HL-60 (cell line): ENCODE measurements at regions not wholly inside any gene's neighbourhood (a gene's known extent, or its start where the extent isn't known, plus 50 kb on each side); places are given as distances from the start of the nearest gene placed in this dataset.

ENCODE experiments used
- DNase-seq, 2 experiments: peaks; one replicate each; pipeline ENCODE4 v3.0.0-alpha.2; 2010 to 2020; ENCODE audit warnings: low read depth in 1 of 2, low spot score in 1 of 2
- H3K27ac ChIP-seq: fragments of 250-450 bp; sonication (Bioruptor Pico); replicated peaks from 2 replicates; pipeline ENCODE4 v1.5.1; 2020; ENCODE audit warnings: mild to moderate bottlenecking, moderate library complexity
- H3K27me3 ChIP-seq: fragments of 250-450 bp; sonication (Bioruptor Pico); 2 replicates; pipeline ENCODE4 v1.5.1; 2021; ENCODE audit warnings: mild to moderate bottlenecking, moderate library complexity; ENCODE audit not compliant: insufficient read depth, poor library complexity, severe bottlenecking
- H3K4me3 ChIP-seq: replicated peaks from 2 replicates; pipeline ENCODE4 v1.5.1; 2011; ENCODE audit warnings: mild to moderate bottlenecking, control low read depth, low read length; ENCODE audit not compliant: insufficient read depth
- GABPA ChIP-seq: IDR thresholded peaks from 2 replicates; pipeline ENCODE4 v1.6.1; 2012; ENCODE audit warnings: low read depth
- POLR2AphosphoS5 ChIP-seq: IDR thresholded peaks from 2 replicates; pipeline ENCODE4 v1.6.1; 2012; ENCODE audit warnings: low read depth
- SPI1 ChIP-seq: IDR thresholded peaks from 2 replicates; pipeline ENCODE4 v1.6.1; 2012; ENCODE audit warnings: low read depth, mild to moderate bottlenecking, borderline replicate concordance
- TF ChIP-seq, protein P1 (sequence below): IDR thresholded peaks from one replicate; pipeline ENCODE4 v1.5.1; 2011; ENCODE audit warnings: low read length, control low read depth, inconsistent platforms; ENCODE audit not compliant: insufficient read depth
- TF ChIP-seq, protein P2 (sequence below): IDR thresholded peaks from 2 replicates; pipeline ENCODE4 v1.6.1; 2012; ENCODE audit warnings: low read depth; ENCODE audit not compliant: insufficient replicate concordance

DNA sequence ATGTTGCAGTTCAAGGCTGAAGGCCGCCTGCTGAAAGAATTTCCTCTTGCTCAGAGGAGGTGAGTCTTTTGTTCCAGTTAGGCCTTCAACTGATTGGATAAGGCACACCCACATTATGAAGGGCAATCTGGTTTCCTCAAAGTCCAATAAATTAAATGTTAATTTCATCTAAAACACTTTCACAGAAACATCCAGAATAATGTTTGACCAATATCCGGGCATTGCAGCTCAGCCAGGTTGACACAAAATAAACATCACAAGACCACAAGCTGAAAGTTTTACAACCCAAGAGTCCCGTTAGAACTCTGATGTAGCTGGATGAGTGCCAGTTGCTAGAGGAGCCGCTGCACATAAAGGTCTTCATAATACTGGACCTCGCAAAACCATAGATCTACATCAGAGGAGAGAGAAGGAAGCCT, 64.9 kb upstream of the EED start:
- TF ChIP-seq, protein P1, sequence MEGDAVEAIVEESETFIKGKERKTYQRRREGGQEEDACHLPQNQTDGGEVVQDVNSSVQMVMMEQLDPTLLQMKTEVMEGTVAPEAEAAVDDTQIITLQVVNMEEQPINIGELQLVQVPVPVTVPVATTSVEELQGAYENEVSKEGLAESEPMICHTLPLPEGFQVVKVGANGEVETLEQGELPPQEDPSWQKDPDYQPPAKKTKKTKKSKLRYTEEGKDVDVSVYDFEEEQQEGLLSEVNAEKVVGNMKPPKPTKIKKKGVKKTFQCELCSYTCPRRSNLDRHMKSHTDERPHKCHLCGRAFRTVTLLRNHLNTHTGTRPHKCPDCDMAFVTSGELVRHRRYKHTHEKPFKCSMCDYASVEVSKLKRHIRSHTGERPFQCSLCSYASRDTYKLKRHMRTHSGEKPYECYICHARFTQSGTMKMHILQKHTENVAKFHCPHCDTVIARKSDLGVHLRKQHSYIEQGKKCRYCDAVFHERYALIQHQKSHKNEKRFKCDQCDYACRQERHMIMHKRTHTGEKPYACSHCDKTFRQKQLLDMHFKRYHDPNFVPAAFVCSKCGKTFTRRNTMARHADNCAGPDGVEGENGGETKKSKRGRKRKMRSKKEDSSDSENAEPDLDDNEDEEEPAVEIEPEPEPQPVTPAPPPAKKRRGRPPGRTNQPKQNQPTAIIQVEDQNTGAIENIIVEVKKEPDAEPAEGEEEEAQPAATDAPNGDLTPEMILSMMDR, result no peak
- TF ChIP-seq POLR2AphosphoS5 (no peak), SPI1 (no peak), GABPA (no peak)
- TF ChIP-seq, protein P2, sequence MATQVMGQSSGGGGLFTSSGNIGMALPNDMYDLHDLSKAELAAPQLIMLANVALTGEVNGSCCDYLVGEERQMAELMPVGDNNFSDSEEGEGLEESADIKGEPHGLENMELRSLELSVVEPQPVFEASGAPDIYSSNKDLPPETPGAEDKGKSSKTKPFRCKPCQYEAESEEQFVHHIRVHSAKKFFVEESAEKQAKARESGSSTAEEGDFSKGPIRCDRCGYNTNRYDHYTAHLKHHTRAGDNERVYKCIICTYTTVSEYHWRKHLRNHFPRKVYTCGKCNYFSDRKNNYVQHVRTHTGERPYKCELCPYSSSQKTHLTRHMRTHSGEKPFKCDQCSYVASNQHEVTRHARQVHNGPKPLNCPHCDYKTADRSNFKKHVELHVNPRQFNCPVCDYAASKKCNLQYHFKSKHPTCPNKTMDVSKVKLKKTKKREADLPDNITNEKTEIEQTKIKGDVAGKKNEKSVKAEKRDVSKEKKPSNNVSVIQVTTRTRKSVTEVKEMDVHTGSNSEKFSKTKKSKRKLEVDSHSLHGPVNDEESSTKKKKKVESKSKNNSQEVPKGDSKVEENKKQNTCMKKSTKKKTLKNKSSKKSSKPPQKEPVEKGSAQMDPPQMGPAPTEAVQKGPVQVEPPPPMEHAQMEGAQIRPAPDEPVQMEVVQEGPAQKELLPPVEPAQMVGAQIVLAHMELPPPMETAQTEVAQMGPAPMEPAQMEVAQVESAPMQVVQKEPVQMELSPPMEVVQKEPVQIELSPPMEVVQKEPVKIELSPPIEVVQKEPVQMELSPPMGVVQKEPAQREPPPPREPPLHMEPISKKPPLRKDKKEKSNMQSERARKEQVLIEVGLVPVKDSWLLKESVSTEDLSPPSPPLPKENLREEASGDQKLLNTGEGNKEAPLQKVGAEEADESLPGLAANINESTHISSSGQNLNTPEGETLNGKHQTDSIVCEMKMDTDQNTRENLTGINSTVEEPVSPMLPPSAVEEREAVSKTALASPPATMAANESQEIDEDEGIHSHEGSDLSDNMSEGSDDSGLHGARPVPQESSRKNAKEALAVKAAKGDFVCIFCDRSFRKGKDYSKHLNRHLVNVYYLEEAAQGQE, result no peak
- Histone ChIP-seq H3K4me3 (no peak overlapping the region), H3K27ac (no peak overlapping the region), H3K27me3 (no peaks in the 10 kb centered on the region)
- DNase-seq, result no peak

DNA sequence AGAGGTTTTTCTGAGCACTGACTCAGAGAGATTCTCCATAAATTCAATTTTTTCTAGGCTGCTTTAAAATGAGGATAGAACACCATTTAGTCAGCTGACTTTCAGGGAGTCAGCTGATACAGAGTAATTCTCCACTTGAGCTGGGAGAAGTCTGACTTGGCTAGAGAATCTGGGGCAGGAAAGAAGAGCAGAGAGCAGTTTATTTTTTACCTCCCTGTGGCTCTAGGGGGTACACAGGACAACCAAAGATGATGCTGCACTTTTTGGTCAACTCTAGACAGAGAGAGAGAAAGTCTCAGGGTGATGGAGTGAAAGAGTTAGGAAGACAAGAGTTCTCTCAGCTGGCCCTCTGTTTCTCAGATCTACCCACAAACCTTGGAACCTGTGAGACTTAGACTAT, 67.3 kb upstream of the EED start:
- no peak for DNase-seq
- Histone ChIP-seq H3K27ac (no peak overlapping the region), H3K4me3 (no peak overlapping the region), H3K27me3 (no peaks in the 10 kb centered on the region)
- no peak for TF ChIP-seq POLR2AphosphoS5
- no peak for TF ChIP-seq GABPA
- no peak for TF ChIP-seq SPI1
- TF ChIP-seq, protein P1, result no peak
- TF ChIP-seq, protein P2, result no peak

DNA sequence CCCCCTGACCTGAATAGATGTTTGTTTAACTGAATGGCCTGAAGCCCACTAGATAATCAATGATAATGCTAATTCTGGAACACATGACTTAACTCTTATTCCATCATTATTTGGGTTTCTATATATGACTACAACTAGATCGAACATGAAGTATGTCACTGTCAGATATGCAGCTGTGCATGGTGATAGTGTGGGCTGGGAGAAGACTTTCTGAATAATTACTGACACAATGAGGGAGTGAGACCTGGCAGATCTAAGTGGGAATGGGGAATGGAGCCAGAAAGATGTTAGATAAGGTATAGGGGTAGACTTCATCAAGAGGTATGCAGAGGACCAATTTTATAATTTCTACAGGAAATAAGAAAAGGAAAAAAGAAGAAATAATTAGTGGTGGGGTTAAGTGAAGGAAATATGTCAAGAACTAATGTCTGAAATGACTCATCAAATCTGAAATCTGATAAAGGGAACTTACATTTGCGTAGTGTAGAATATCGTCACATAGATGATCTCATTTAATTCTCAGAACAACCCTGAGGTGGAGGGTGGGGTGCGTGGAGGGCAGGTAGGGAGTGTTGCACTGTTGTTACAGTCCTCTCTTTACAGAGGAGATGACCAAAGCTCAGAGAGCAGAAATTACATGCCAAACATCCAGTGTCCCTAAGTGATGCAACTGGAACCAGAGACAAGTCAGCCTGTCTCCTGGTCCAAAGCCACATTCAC, 68.2 kb upstream of the EED start:
- TF ChIP-seq, protein P1, result no peak
- TF ChIP-seq, protein P2, result no peak
- TF ChIP-seq SPI1 (no peak), GABPA (no peak), POLR2AphosphoS5 (no peak)
- no peak overlapping the region for H3K27ac ChIP-seq
- DNase-seq, result peak in 1 of 2 experiments; percentile 28
- no peak overlapping the region for H3K4me3 ChIP-seq
- no peaks in the 10 kb centered on the region for H3K27me3 ChIP-seq
